HL-60/S4 treated with phorbol 12-myristate 13-acetate at 8.2 ng/mL for 4 days and 3 days (cell line): ENCODE measurements at regions not wholly inside any gene's neighbourhood (a gene's known extent, or its start where the extent isn't known, plus 50 kb on each side); places are given as distances from the start of the nearest gene placed in this dataset.
"Not testable (repeated sequence)": the region's sequence is repeated elsewhere in the genome, so short reads cannot be mapped to it uniquely, and the experiment has no call there.

Experiments
- in situ Hi-C: fragments of 300-500 bp; cut with MboI; formaldehyde crosslinking; loops from 2 replicates; pipeline ENCODE4 v1.15.0; 2022; ENCODE audit warnings: low sequenced_read_pairs

DNA sequence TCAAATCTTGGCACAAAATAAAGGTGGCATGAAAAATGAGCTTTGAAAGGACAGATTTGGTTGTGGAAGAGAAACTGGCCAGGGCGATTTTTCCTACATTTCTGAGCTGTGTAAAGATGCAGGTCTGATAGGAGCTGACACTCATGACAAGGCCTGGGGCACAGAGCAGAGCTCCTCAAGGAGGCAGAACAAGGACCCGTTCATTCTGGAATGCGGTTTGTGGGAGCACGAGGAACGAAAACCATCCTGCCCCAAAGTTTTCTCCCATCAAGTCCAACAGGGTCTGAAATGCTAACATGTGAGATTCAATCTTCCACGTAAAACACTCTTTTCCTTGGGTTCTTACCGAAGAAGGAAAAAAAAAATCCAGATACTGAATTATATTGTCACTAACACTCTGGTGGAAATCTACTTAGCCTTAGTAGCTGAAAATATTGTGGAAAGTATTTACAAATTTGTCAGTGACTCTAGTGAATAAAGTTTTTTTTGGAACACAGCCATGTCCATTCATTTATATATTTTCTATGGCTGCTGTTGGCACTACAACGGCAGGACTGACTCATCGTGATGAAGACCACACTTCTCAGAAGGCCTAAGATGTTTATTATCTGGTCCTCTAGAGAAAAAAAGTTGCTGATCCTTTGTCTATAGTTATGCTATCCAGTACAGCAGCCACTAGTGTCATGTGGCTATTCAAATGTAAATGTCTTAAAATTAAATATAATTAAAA is 215.7 kb downstream of the BAMBI start:
- in situ Hi-C loops, result no loop called here

DNA sequence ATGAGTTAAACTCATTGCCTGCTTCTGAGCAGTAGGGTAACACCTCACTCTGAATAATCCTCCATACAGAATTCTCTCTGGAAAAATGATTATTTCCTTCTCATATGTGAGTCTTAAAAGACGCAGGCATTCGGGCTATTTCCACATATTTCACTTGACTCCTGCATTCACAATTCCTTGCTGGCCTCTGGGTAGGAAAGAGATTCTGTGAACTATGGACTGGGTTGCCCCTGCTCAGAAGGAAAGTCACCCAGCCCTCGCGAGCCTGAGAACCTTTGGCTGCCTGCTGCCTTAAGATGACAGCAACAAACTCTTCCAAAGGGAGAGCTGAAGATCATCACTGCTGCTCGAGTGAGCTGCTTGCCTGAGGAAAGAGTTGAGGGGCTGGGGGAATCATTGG is 216.8 kb downstream of the BAMBI start:
- in situ Hi-C loops, result no loop called here

DNA sequence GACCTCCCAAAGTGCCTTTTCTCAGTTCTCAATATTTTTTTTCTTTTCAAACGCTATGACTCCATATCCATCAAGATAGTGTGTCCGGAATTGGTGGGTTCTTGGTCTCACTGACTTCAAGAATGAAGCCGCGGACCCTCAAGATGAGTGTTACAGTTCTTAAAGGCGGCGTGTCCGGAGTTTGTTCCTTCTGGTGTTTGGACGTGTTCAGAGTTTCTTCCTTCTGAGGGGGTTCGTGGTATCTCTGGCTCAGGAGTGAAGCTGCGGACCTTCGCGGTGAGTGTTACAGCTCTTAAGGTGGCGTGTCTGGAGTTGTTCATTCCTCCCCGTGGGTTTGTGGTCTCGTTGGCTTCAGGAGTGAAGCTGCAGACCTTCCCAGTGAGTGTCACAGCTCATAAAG is 218.3 kb downstream of the BAMBI start:
- in situ Hi-C loops, result not testable (repeated sequence)

DNA sequence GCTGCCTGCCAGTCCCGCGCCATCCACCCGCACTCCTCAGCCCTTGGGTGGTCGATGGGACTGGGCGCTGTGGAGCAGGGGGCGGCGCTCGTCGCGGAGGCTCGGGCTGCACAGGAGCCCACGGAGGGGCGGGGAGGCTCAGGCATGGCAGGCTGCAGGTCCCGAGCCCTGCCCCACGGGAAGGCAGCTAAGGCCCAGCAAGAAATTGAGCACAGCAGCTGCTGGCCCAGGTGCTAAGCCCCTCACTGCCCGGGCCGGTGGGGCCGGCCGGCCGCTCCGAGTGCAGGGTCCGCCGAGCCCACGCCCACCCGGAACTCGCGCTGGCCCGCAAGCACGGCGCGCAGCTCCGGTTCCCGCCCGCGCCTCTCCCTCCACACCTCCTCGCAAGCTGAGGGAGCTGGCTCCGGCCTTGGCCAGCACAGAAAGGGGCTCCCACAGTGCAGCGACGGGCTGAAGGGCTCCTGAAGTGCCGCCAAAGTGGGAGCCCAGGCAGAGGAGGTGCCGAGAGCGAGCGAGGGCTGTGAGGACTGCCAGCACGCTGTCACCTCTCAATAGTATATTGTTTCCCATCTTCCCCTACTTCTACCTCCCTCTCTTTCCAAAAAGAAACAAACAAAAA is 219.6 kb downstream of the BAMBI start:
- in situ Hi-C loops, result not testable (repeated sequence)

DNA sequence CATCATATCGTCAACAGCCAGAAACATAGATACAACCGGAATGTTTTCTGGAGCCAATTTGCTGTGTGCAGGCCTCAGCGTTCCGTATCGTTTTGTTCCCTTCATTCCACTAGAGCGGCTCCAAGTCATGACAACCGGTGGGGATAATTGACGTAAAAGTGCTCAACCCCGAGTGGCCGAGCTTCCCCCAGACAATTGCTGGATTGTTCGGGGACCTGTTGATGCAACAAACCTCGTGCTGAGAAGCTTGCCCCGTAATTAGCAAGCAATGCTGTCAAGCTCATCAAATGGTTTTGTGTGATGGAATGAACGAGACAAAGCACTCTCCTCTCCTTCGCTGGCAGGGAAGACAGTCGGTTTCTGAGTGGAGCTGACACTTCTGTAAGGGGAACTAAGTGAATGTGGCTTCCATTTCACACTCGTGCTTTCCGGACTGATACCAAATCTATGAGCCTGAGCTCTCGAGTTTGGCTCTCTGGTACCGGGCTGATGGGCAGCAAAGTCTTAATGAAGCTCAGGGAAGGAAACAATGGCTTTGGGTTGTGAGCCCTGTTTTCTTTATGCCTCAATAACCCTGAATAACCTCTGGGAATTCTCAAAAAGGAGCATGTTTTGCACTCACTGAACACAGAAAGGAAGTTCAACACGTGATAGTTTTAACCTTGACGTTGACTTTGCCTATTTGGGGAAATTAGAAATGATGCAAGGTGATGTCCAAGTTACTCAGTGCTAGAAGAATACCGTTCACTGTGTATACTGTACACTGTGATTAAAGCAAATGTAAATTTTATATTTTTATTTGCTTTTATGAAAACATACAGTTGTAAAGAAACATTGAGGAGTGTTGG is 220.5 kb downstream of the BAMBI start:
- in situ Hi-C loops, result no loop called here

DNA sequence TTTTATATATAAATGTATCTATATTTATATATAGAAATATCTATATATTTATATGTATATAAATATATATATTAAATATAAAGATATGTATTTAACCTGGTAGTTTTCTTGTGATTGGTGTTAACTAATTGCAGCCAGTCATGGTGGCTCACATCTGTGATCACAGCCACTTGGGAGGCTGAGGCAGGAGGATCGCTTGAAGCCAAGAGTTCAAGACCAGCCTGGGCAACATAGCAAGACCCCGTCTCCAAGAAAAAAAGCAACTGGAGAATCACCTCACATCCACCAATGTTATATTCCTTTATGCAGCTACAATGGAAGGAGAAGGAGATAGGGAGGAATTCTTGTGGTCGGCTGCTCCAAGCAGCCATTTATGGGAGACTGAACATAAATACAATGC is 224.9 kb downstream of the BAMBI start:
- in situ Hi-C loops, result no loop called here

DNA sequence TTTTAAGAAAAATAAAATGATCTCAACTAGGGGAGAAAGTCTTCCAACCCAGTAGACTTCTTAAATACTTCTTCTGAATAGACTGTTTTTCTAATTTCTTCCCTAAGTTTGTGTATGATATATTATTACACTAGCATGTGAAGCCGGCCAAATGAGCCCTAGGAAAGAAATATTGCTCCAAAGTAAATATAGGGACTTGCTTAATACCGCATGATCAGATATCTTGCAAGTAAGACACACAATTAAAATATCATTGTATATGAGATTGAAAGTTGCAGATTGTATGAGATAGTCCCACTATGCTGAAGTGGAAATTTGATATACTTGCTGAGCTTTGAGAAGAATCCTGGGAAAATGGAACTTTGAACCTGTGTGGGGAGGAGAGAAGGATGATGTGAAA is 225.7 kb downstream of the BAMBI start:
- in situ Hi-C loops, result no loop called here

DNA sequence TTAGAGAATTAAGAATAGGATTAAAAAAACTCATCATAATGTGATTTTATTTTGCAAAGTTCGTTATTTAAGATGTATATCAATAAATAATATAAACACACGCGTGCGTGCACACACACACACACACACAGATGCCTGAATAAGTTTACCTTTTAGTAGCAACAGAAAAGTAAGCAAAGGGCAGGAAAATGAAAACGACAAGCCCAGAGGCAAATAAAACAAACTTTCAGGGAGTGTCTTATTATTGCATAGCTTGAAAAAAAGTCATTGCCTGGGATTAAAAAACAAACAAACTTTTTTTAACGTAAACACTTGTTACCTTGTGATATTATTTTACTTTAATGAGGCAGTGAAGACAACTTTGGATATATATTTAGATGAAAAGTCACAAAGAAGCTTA is 226.4 kb downstream of the BAMBI start:
- in situ Hi-C loops, result no loop called here

DNA sequence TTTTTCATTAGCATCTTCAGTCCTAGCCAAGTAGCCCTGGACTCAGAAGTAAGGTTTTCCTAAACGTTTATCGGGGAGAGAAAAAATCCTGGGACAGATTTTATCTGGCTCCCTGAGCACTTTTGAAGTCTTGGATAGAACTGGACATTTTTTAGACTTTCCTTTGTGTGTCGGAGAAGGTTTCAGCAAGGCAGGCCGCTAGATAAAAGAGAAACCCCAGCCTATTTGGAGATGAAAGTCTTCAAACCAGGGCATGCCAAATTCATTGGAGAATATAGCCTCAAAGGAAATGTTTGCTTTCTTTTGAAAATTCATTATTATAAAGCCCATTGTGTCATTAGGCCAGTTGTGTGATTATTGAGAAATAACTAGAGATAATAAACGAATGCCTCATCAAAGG is 228.1 kb downstream of the BAMBI start:
- in situ Hi-C loops, result no loop called here

DNA sequence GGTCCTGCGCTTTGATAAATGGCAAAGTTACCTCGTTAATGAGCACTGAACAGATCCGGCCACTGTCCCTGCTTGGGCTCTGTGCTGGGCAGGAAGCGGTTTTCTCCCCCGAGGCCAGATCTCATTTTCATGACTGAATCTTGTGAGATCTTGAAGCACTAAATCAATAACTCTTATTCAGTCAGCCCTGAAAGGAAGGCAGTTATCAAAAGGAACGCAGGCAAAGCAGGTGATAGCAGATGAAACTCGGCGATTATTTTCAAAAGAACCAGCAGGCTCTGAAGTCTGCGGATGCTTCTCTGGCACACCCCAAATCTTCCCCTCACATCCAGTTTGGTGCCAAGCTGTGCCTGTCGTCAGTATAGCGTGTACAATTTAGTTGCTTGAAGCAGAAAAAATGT is 228.7 kb downstream of the BAMBI start:
- in situ Hi-C loops, result no loop called here

DNA sequence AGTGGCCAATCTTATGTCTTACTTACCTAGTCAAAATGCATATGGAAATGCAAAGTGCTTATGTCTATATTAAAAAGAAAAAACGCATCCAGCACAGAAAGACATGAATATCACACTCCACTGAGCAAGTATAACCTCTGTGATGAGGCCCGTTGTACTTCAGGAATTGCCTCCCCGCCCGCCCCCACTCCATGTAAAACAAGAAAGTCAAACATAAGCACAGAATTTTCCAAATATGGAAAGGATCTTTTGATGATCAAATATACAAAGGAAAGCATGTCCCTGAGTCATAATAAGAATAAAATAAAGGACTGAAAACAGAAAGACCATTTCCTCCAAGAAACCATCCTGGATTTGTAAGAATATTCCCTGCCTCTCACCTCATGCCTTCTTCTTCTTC is 229.1 kb downstream of the BAMBI start:
- in situ Hi-C loops, result no loop called here

DNA sequence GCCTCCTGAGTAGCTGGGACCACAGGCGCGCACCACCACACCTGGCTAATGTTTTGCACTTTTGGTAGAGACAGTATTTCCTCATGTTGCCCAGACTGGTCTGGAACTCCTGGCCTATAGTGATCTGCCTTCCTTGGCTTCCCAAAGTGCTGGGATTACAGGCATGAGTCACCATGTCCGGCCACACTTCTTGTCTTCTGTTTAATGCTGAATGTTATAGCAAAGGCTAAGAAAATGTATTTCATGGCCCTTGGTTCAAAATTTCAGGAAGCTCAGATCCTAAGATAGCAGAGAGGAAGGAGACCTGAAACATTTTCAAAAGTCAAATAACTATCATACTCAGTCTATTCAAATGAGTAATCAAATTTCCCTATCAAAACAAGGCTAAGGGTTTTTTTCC is 229.6 kb downstream of the BAMBI start:
- in situ Hi-C loops, result no loop called here

DNA sequence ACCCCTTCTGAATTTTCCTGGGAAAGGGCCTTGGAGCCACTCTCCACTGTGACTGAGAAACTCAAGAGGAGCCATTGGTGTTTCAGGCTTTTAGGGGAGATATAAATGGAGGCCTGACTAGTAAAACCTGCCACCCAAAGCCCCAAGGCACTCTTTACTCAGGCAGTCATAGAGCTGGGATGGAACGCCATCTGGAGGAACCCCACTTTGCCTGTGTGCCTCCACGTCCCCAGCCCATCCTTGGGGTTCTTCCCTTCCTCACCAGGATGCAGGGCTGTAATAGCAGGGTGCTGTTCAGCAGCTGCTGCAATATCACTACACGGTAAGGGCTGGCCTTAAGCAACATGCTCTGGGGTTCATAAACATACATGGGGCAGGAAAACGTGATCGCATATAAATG is 232.6 kb downstream of the BAMBI start:
- in situ Hi-C loops, result no loop called here

DNA sequence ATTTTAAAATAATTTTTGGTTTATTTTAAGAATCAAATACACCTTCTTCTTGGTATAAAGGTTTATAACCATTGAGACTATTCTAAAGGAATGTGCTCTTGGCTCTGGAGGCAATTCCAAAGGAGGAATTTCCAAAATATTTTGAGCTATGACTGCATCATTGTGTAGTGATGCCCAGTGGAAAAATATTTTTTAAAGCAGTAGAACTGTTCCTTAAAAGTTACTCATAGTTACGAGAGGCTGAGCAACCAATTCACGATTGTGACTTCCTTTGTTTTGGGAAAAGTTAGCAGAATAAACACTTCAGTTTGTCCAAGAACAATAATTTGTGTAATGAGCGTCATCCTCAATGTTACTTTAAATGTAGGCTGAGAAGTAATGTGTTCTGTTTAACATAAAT is 233.6 kb downstream of the BAMBI start:
- in situ Hi-C loops, result no loop called here

DNA sequence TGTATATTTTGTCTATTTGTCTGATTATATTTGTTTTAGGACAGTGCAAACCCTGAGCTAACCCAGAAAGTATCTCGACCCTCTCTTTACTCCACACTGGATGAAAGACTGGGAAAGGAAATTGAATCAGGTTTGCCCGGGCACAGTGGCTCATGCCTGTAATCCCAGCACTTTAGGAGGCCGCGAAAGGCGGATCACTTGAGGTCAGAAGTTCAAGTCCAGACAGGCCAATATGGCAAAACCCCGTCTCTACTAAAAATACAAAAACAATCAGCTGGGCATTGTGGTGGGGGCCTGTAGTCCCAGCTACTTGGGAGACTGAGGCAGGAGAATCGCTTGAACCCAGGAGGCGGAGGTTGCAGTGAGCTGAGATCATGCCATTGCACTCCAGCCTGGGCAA is 234.2 kb downstream of the BAMBI start:
- in situ Hi-C loops, result not testable (repeated sequence)

DNA sequence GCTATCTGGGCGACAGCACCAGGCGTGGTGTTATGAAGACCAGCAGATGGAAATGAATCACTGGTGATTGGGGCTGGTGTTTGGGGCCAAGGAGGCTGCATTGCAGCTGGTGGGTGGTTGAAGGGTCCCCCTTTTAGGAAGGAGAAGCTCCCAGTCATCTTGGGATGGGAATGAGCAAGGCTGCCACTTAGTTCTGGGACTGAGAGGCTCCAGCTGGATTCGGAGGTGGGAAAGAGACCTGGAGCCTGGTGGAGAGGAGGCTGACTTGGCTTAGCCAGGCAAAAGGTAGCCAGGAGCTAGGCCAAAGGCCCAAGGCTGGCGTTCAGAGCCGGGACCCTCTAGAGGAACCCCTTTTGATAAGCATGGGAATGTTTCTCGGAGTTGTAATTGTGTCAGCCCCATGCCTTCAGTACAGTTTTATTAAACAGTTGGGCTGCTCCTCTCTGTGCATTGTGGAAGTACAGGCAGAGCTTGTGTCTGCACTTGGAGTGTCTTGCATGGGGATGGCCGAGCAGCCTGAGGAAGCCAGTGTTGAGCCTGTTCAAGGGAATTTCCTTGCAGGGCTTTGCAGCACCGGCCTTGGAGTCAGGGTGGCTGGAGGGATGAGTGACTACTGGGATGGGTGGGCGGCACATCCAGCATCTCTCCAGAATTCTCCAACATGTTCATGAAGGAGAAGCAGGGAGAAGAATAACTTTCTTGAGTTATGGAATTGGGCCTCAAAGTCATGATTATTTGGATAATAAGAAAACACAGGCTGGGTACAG is 234.9 kb downstream of the BAMBI start:
- in situ Hi-C loops, result no loop called here

DNA sequence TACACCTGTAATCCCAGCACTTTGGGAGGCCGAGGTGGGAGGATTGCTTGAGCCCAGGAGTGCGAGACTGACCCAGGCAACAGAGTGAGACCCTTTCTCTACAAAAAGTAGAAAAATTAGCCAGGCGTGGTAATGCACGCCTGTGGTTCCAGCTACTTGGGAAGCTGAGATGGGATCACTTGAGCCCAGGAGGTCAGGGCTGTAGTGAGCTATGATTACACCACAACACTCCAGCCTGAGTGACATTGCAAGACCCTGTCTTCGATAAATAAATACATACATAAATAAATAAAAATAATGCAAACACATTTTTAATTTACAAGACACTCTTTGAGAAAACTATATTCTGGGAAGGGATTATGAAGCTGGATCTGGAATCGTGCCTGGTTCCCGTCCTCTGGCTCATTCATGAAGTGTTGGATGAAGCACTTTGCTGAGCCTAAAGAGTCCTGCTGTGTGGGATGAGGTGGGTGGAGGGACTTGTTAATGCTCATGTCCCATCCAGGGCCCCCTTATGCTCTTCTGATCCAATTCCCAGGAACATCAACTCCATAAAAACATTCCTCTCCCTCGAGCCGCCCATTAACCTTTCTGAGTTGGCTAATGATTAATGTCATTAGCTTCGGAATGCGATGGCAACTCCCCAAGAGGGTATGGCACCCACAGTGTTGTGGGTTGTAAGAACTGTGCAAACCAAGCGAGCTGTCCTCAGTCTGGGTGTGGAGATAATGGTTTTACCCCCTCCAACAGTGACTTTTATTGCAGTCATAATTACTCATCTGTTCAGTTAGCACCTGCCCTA is 236.3 kb downstream of the BAMBI start:
- in situ Hi-C loops, result no loop called here

DNA sequence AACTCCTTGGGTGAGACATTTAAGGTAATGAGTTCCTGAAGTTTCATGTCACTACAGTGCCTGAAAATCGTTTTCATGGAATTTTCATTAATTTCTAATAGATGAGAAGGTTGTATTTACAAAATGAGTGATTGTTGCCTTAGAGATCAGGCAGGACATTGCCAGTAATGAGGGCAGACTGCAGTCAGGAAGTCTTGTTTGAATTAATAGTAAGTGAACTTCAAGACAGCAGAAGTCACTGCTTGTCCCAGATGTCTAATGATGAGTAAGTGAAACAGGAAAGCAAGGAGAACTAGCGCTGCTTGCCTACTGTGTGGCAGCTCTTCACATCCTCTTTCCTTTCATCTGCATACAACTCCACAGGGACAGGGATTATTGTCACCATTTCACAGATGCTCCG is 237.4 kb downstream of the BAMBI start:
- in situ Hi-C loops, result no loop called here

DNA sequence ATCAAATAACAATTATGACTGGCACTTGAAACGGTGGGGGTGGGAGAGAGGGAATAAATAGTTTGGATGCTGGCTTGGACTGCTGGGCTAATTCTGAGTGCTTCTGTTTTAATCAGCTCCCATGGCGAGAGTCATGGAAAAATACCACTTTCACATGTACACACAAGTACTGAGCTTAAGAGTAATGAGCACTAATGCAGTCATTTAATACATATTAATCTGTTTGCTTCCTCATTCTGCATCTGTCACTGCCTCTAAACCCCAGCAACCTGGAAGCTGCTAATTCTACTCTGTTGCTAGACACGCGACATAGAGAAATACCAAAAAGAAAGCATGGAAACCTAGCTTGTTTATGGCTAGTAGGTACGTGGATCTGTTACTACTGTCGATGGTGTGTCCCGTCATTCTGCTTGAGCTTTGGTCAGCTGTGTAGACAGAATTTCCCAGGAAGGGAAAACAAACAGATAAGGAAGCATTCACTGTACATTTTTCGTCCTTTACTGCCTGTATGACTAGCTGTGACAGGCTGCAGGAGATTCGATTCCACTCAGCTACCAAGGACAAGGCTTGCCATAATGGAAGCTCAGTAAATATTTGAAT is 238.8 kb downstream of the BAMBI start:
- in situ Hi-C loops, result no loop called here

DNA sequence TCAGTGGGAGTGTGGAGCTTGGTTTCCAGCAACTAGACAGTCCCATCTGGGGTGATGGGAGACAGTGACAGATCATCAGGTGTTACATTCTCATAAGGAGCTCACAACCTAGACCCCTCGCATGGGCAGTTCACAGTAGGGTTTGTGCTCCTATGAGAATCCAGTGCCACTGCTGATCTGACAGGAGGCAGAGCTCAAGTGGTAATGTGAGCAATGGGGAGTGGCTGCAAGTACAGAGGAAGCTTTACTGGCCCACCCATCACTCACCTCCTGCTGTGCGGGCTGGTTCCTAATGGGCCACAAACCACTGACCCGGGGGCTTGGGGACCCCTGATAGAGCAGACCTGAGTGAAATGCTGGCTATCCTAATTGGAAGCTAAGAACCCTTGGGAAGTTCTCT is 242.8 kb downstream of the BAMBI start:
- in situ Hi-C loops, result no loop called here
